ENCODE measurements at regions not wholly inside any gene's neighbourhood (a gene's known extent, or its start where the extent isn't known, plus 50 kb on each side); places are given as distances from the start of the nearest gene placed in this dataset.
"Not testable (repeated sequence)": the region's sequence is repeated elsewhere in the genome, so short reads cannot be mapped to it uniquely, and the experiment has no call there.

- no peak overlapping the region for H3K4me2 ChIP-seq (ENCODE audit: low read length)
- no peaks in the 10 kb centered on the region for H3K36me3 ChIP-seq (ENCODE audit: insufficient read depth, low read length)
- peaks cover 52% of the 10 kb centered on the region for H3K9me3 ChIP-seq (replicated peaks; ENCODE audit: low read length)
- no peak overlapping the region for H3K9ac ChIP-seq (ENCODE audit: low read depth, low read length)
- no peaks in the 10 kb centered on the region for H3K27me3 ChIP-seq (ENCODE audit: control insufficient read depth, insufficient read depth, low read length)
- no peak overlapping the region for H3K4me3 ChIP-seq (ENCODE audit: low read length)
- no peaks in the 10 kb centered on the region for H3K4me1 ChIP-seq (ENCODE audit: control insufficient read depth, insufficient read depth, low read length)
Measured at GRCh38 chr9:40911647-40912046, 216.8 kb downstream of the FOXD4L6 start.

GRCh38 chr9:40910995-40911394 lies 217.5 kb downstream of the FOXD4L6 start:
- H3K36me3 ChIP-seq (ENCODE audit: insufficient read depth, low read length) = not testable (repeated sequence)

GRCh38 chr9:40909821-40910220 lies 218.7 kb downstream of the FOXD4L6 start:
- Histone ChIP-seq H3K4me1 (ENCODE audit: control insufficient read depth, insufficient read depth, low read length) (no peaks in the 10 kb centered on the region), H3K4me3 (ENCODE audit: low read length) (no peak overlapping the region), H3K9ac (ENCODE audit: low read depth, low read length) (no peak overlapping the region), H3K4me2 (ENCODE audit: low read length) (no peak overlapping the region), H3K36me3 (ENCODE audit: insufficient read depth, low read length) (no peaks in the 10 kb centered on the region), H3K9me3 (replicated peaks; ENCODE audit: low read length) (peaks cover 48% of the 10 kb centered on the region), H3K27me3 (ENCODE audit: control insufficient read depth, insufficient read depth, low read length) (no peaks in the 10 kb centered on the region)

More at GRCh38 chr9:40910995-40911394, 217.5 kb downstream of the FOXD4L6 start:
- H3K9me3 ChIP-seq (replicated peaks; ENCODE audit: low read length) = peaks cover 51% of the 10 kb centered on the region
- H3K4me1 ChIP-seq (ENCODE audit: control insufficient read depth, insufficient read depth, low read length); H3K27me3 ChIP-seq (ENCODE audit: control insufficient read depth, insufficient read depth, low read length); H3K9ac ChIP-seq (ENCODE audit: low read depth, low read length); H3K4me3 ChIP-seq (ENCODE audit: low read length); H3K4me2 ChIP-seq (ENCODE audit: low read length): not testable (repeated sequence)

- not testable (repeated sequence) for H3K4me1 ChIP-seq (ENCODE audit: control insufficient read depth, insufficient read depth, low read length); H3K36me3 ChIP-seq (ENCODE audit: insufficient read depth, low read length); H3K4me2 ChIP-seq (ENCODE audit: low read length); H3K27me3 ChIP-seq (ENCODE audit: control insufficient read depth, insufficient read depth, low read length); H3K4me3 ChIP-seq (ENCODE audit: low read length); H3K9ac ChIP-seq (ENCODE audit: low read depth, low read length)
- H3K9me3 ChIP-seq (replicated peaks; ENCODE audit: low read length) = peaks cover 48% of the 10 kb centered on the region
Measured at GRCh38 chr9:40909111-40909510, 219.4 kb downstream of the FOXD4L6 start.

- H3K36me3 ChIP-seq (ENCODE audit: insufficient read depth, low read length) = no peaks in the 10 kb centered on the region
Measured at GRCh38 chr9:40907657-40908624, 220.5 kb downstream of the FOXD4L6 start.

GRCh38 chr9:40906879-40907278 lies 221.6 kb downstream of the FOXD4L6 start:
- peaks cover 33% of the 10 kb centered on the region for H3K9me3 ChIP-seq (replicated peaks; ENCODE audit: low read length)
- not testable (repeated sequence) for H3K4me3 ChIP-seq (ENCODE audit: low read length); H3K9ac ChIP-seq (ENCODE audit: low read depth, low read length); H3K27me3 ChIP-seq (ENCODE audit: control insufficient read depth, insufficient read depth, low read length); H3K36me3 ChIP-seq (ENCODE audit: insufficient read depth, low read length); H3K4me2 ChIP-seq (ENCODE audit: low read length); H3K4me1 ChIP-seq (ENCODE audit: control insufficient read depth, insufficient read depth, low read length)

More at GRCh38 chr9:40907657-40908624, 220.5 kb downstream of the FOXD4L6 start:
- Histone ChIP-seq H3K9ac (ENCODE audit: low read depth, low read length) (no peak overlapping the region), H3K9me3 (replicated peaks; ENCODE audit: low read length) (peaks cover 42% of the 10 kb centered on the region), H3K4me3 (ENCODE audit: low read length) (no peak overlapping the region), H3K4me2 (ENCODE audit: low read length) (no peak overlapping the region), H3K27me3 (ENCODE audit: control insufficient read depth, insufficient read depth, low read length) (no peaks in the 10 kb centered on the region), H3K4me1 (ENCODE audit: control insufficient read depth, insufficient read depth, low read length) (no peaks in the 10 kb centered on the region)

- H3K4me3 ChIP-seq (ENCODE audit: low read length); H3K27me3 ChIP-seq (ENCODE audit: control insufficient read depth, insufficient read depth, low read length); H3K4me1 ChIP-seq (ENCODE audit: control insufficient read depth, insufficient read depth, low read length); H3K36me3 ChIP-seq (ENCODE audit: insufficient read depth, low read length); H3K4me2 ChIP-seq (ENCODE audit: low read length); H3K9ac ChIP-seq (ENCODE audit: low read depth, low read length): not testable (repeated sequence)
- H3K9me3 ChIP-seq (replicated peaks; ENCODE audit: low read length) = peaks cover 17% of the 10 kb centered on the region
Measured at GRCh38 chr9:40892315-40892714, 236.2 kb downstream of the FOXD4L6 start.

GRCh38 chr9:40885858-40886257 lies 242.6 kb downstream of the FOXD4L6 start:
- H3K27me3 ChIP-seq (ENCODE audit: control insufficient read depth, insufficient read depth, low read length); H3K4me2 ChIP-seq (ENCODE audit: low read length); H3K4me1 ChIP-seq (ENCODE audit: control insufficient read depth, insufficient read depth, low read length); H3K9ac ChIP-seq (ENCODE audit: low read depth, low read length); H3K4me3 ChIP-seq (ENCODE audit: low read length); H3K36me3 ChIP-seq (ENCODE audit: insufficient read depth, low read length): not testable (repeated sequence)
- H3K9me3 ChIP-seq (replicated peaks; ENCODE audit: low read length) = peaks cover 27% of the 10 kb centered on the region

GRCh38 chr9:40884902-40885490 lies 243.5 kb downstream of the FOXD4L6 start:
- not testable (repeated sequence) for H3K27me3 ChIP-seq (ENCODE audit: control insufficient read depth, insufficient read depth, low read length); H3K4me3 ChIP-seq (ENCODE audit: low read length); H3K4me2 ChIP-seq (ENCODE audit: low read length); H3K36me3 ChIP-seq (ENCODE audit: insufficient read depth, low read length); H3K9ac ChIP-seq (ENCODE audit: low read depth, low read length); H3K4me1 ChIP-seq (ENCODE audit: control insufficient read depth, insufficient read depth, low read length)
- peaks cover 27% of the 10 kb centered on the region for H3K9me3 ChIP-seq (replicated peaks; ENCODE audit: low read length)

GRCh38 chr9:40884072-40884901 lies 244.2 kb downstream of the FOXD4L6 start:
- no peaks in the 10 kb centered on the region for H3K27me3 ChIP-seq (ENCODE audit: control insufficient read depth, insufficient read depth, low read length)
- H3K9me3 ChIP-seq (replicated peaks; ENCODE audit: low read length) = peaks cover 27% of the 10 kb centered on the region
- no peak overlapping the region for H3K9ac ChIP-seq (ENCODE audit: low read depth, low read length)
- no peak overlapping the region for H3K4me3 ChIP-seq (ENCODE audit: low read length)
- no peaks in the 10 kb centered on the region for H3K36me3 ChIP-seq (ENCODE audit: insufficient read depth, low read length)
- H3K4me1 ChIP-seq (ENCODE audit: control insufficient read depth, insufficient read depth, low read length) = no peaks in the 10 kb centered on the region
- no peak overlapping the region for H3K4me2 ChIP-seq (ENCODE audit: low read length)

- not testable (repeated sequence) for H3K4me1 ChIP-seq (ENCODE audit: control insufficient read depth, insufficient read depth, low read length); H3K9ac ChIP-seq (ENCODE audit: low read depth, low read length); H3K36me3 ChIP-seq (ENCODE audit: insufficient read depth, low read length); H3K27me3 ChIP-seq (ENCODE audit: control insufficient read depth, insufficient read depth, low read length); H3K4me3 ChIP-seq (ENCODE audit: low read length); H3K4me2 ChIP-seq (ENCODE audit: low read length)
- H3K9me3 ChIP-seq (replicated peaks; ENCODE audit: low read length) = peaks cover 27% of the 10 kb centered on the region
Measured at GRCh38 chr9:40883423-40884071, 244.9 kb downstream of the FOXD4L6 start.
